B cell (primary cell): ENCODE measurements at regions not wholly inside any gene's neighbourhood (a gene's known extent, or its start where the extent isn't known, plus 50 kb on each side); places are given as distances from the start of the nearest gene placed in this dataset.

Experiments
- ATAC-seq: fragments of 200-7000 bp; cut with Tn5 transposase; one replicate; pipeline ENCODE4 v1.10.0; 2021; ENCODE audit warnings: low read depth, mild to moderate bottlenecking, moderate number of reproducible peaks, moderate library complexity
- CTCF ChIA-PET: fragments of 350-600 bp; sonication (Branson Sonifier 250); formaldehyde crosslinking; loops from one replicate; lab custom pipeline; 2021; ENCODE audit warnings: antibody characterized with exemption, inconsistent platforms; lab: Charles Lee
- POLR2A ChIA-PET: fragments of 350-600 bp; sonication (Branson Sonifier 250); formaldehyde crosslinking; loops from one replicate; lab custom pipeline; 2021; ENCODE audit warnings: antibody characterized with exemption; lab: Charles Lee
- DNase-seq: peaks from one replicate; pipeline ENCODE4 v3.0.0; 2013
- H2AFZ ChIP-seq: 2 replicates; pipeline ENCODE4 v1.6.1; 2012; ENCODE audit warnings: mild to moderate bottlenecking, low read depth, low read length; ENCODE audit not compliant: insufficient read depth, poor library complexity, severe bottlenecking
- H3K27ac ChIP-seq, 2 donors: 1 replicate in 1 of 2; 2 replicates in 1 of 2; pipeline ENCODE4 v1.5.1; 2012 to 2013; ENCODE audit warnings: low read length in 2 of 2, mild to moderate bottlenecking in 2 of 2, moderate library complexity in 1 of 2
- H3K27me3 ChIP-seq, 4 experiments: fragments of 200-600 bp in 1 of 4; sonication (generic) in 1 of 4; replicated peaks in 1 of 4; 1 replicate in 2 of 4; 2 replicates in 2 of 4; pipeline versions ENCODE4 v1.6.1 to v1.7.0; 2013 to 2016; ENCODE audit warnings: low read length in 3 of 4, mild to moderate bottlenecking in 2 of 4, mixed read lengths in 1 of 4, moderate library complexity in 1 of 4; ENCODE audit not compliant: insufficient read depth in 4 of 4, control insufficient read depth in 3 of 4; ENCODE audit errors: control extremely low read depth in 1 of 4
- H3K36me3 ChIP-seq, 2 experiments: replicated peaks in 1 of 2; 1 replicate in 1 of 2; 2 replicates in 1 of 2; pipeline versions ENCODE4 v1.6.1 to v1.7.1; 2013; ENCODE audit warnings: low read length in 1 of 2; ENCODE audit not compliant: insufficient read depth in 2 of 2, control insufficient read depth in 1 of 2; ENCODE audit errors: control extremely low read depth in 1 of 2, extremely low read depth in 1 of 2
- H3K4me1 ChIP-seq, 2 donors: fragments of 200-600 bp in 1 of 2; sonication (generic) in 1 of 2; 1 replicate in 1 of 2; 2 replicates in 1 of 2; pipeline versions ENCODE4 v1.5.1 to v1.6.1; 2013 to 2017; ENCODE audit warnings: low read length in 2 of 2; ENCODE audit not compliant: control insufficient read depth in 2 of 2, insufficient read depth in 2 of 2
- H3K4me2 ChIP-seq: replicated peaks from 2 replicates; pipeline ENCODE3; 2012; ENCODE audit warnings: mild to moderate bottlenecking, low read depth, low read length; ENCODE audit not compliant: poor library complexity, severe bottlenecking
- H3K4me3 ChIP-seq, 5 experiments: fragments of 200-600 bp in 1 of 5; sonication (generic) in 1 of 5; 1 replicate in 3 of 5; 2 replicates in 2 of 5; pipeline versions ENCODE4 v1.5.1 to v1.7.0; 2011 to 2016; ENCODE audit warnings: low read length in 4 of 5, mild to moderate bottlenecking in 4 of 5, low read depth in 2 of 5, control low read depth in 1 of 5, moderate library complexity in 1 of 5; ENCODE audit not compliant: insufficient read depth in 1 of 5; ENCODE audit errors: control extremely low read depth in 1 of 5, extremely low read depth in 1 of 5
- H3K79me2 ChIP-seq: fragments of 200-600 bp; sonication (generic); one replicate; pipeline ENCODE4 v1.6.0; 2016; ENCODE audit warnings: low read length; ENCODE audit not compliant: control insufficient read depth, insufficient read depth
- H3K9ac ChIP-seq: fragments of 200-600 bp; sonication (generic); 2 replicates; pipeline ENCODE4 v1.6.1; 2017; ENCODE audit warnings: mild to moderate bottlenecking, low read length, moderate library complexity
- H3K9me3 ChIP-seq, 3 donors: one replicate each; pipeline versions ENCODE4 v1.6.1 to v1.7.1; 2013; ENCODE audit warnings: low read length in 2 of 3; ENCODE audit not compliant: control insufficient read depth in 2 of 3, insufficient read depth in 1 of 3; ENCODE audit errors: control extremely low read depth in 1 of 3
- H4K20me1 ChIP-seq: 2 replicates; pipeline ENCODE4 v1.6.0; 2012; ENCODE audit warnings: mild to moderate bottlenecking, low read length; ENCODE audit not compliant: insufficient read depth, control insufficient read depth, poor library complexity, severe bottlenecking
- H3K27ac Mint-ChIP-seq: one replicate; pipeline ENCODE4 v1.8.0; 2021; ENCODE audit warnings: mixed read lengths
- H3K27me3 Mint-ChIP-seq: one replicate; pipeline ENCODE4 v1.8.0; 2021; ENCODE audit warnings: mixed read lengths
- H3K4me1 Mint-ChIP-seq: one replicate; pipeline ENCODE4 v1.8.0; 2021; ENCODE audit warnings: mixed read lengths
- H3K4me3 Mint-ChIP-seq: one replicate; pipeline ENCODE4 v1.8.0; 2021; ENCODE audit warnings: mixed read lengths
- H3K9me3 Mint-ChIP-seq: one replicate; pipeline ENCODE4 v1.8.0; 2022; ENCODE audit warnings: mixed read lengths; ENCODE audit not compliant: insufficient read depth
- EZH2 ChIP-seq: IDR thresholded peaks from 2 replicates; pipeline ENCODE4 v1.6.1; 2012; ENCODE audit warnings: borderline replicate concordance, low read depth, mild to moderate bottlenecking, moderate library complexity, low read length; ENCODE audit not compliant: insufficient read depth, poor library complexity, severe bottlenecking
- WGBS: methylation state at CpG from one replicate; pipeline ENCODE4 v1.1.5; 2013; ENCODE audit warnings: missing lambda C conversion rate; ENCODE audit not compliant: insufficient coverage; 5-methylcytosine and 5-hydroxymethylcytosine counted together
- intact Hi-C: fragments of 100-400 bp; cut with micrococcal nuclease; formaldehyde crosslinking; loops from one replicate; pipeline ENCODE4 v1.10.0; 2022
- TF ChIP-seq, protein P1 (sequence below): fragments of 200-600 bp; IDR thresholded peaks from one replicate; pipeline ENCODE4 v1.8.0; 2022; ENCODE audit warnings: antibody characterized with exemption, mild to moderate bottlenecking

DNA sequence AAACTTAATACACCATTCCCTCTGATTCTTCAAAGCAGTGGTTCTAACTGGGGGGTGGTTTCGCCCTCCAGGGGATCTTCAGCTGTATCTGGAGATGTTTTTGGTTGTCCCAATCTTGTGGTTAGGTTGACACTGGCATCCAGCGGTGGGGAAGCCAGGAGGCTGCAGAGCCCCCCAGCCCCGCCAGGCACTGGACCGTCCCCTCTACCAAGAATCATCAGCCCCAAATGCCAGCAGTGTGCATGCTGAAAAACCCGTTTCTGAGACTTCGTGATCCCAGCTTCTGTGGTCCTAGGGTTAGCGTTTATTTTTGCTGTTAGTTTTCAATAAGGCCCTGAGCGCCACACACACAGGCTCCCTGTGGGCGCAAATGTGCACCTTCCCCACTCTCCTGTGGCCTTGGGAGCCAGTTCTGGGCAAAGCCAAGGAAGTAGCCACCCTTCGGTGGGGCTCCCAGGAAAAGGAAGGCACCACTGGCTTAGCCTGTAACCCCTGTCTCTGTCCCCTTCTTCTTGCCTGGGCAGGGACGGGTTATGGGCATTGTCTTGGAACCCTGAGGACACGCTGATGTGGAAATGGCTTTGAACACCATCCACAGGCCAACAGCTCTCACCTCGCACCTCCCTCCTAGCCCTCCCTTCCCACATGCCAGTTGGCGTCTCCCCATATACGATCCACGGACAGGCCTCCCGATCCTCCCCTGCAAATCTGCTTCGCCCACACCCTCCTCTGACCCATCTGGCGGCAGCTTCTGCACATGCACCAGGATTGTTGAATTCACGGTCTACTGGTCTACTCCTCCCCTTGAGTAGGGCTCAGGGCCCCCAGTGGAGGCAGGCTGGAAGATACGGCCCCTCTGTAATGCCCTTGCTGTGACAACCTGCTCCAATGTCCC is 71.4 kb upstream of the CCND1 start:
- no peaks in the 10 kb centered on the region for H3K4me1 Mint-ChIP-seq
- CTCF ChIA-PET, result no interaction called here
- ATAC-seq (no peak), DNase-seq (no peak)
- Histone ChIP-seq H3K9ac (no peak overlapping the region), H3K4me2 (no peak overlapping the region), H2AFZ (no peak overlapping the region), H4K20me1 (no peaks in the 10 kb centered on the region), H3K79me2 (no peaks in the 10 kb centered on the region), H3K4me1 (no peaks in the 10 kb centered on the region), H3K4me3 (no peak overlapping the region), H3K27ac (no peak overlapping the region), H3K36me3 (no peaks in the 10 kb centered on the region), H3K27me3 (peaks cover 0 to 6% (median 0%) of the 10 kb centered on the region in 4 experiments), H3K9me3 (no peaks in the 10 kb centered on the region)
- WGBS, result 92% methylated on average over 19 of the region's 21 CpGs
- H3K9me3 Mint-ChIP-seq, result peaks cover 7% of the 10 kb centered on the region
- H3K27me3 Mint-ChIP-seq, result peaks cover 11% of the 10 kb centered on the region
- TF ChIP-seq, protein P1, sequence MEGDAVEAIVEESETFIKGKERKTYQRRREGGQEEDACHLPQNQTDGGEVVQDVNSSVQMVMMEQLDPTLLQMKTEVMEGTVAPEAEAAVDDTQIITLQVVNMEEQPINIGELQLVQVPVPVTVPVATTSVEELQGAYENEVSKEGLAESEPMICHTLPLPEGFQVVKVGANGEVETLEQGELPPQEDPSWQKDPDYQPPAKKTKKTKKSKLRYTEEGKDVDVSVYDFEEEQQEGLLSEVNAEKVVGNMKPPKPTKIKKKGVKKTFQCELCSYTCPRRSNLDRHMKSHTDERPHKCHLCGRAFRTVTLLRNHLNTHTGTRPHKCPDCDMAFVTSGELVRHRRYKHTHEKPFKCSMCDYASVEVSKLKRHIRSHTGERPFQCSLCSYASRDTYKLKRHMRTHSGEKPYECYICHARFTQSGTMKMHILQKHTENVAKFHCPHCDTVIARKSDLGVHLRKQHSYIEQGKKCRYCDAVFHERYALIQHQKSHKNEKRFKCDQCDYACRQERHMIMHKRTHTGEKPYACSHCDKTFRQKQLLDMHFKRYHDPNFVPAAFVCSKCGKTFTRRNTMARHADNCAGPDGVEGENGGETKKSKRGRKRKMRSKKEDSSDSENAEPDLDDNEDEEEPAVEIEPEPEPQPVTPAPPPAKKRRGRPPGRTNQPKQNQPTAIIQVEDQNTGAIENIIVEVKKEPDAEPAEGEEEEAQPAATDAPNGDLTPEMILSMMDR, result no peak
- no peak for TF ChIP-seq EZH2
- H3K27ac Mint-ChIP-seq, result no peak overlapping the region
- intact Hi-C loops, result no loop called here
- POLR2A ChIA-PET, result no interaction called here
- no peak overlapping the region for H3K4me3 Mint-ChIP-seq

DNA sequence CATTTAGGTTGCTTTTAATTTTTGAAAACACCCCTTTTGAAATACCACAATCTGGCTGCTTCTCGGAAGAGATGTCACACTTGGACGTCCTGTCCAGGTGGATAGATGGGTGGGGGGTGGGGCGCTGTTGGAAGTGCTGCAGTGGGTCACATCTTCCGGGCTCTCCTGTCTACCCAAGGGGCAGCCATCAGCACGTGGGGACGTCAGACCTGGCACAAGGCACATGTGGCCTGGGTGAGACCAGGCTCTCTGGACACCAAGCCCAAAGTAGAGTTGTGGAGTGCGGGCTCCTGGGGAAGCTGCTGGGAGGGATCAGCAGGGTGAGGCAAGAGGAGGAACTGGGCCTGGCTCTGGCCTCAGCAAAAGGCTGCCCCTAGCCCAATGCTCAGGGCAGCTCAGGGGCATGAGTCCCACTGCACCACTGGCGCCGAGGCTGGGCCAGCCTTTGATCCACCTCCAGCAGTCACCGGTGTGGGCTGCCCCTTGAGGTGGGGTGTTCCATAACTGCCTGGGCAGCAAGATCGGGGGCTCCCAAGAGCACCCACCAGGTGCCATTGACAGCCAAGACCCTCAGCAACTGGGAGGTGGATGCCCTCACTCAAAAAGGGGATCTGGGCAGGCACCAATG is 68.6 kb upstream of the CCND1 start:
- no peak for ATAC-seq
- no peak for DNase-seq
- H3K27me3 Mint-ChIP-seq, result peaks cover 29% of the 10 kb centered on the region
- H3K9me3 ChIP-seq, result no peaks in the 10 kb centered on the region
- H4K20me1 ChIP-seq, result no peaks in the 10 kb centered on the region
- WGBS, result 97% methylated on average over 10 of the region's 11 CpGs
- no peak overlapping the region for H2AFZ ChIP-seq
- intact Hi-C loops, result no loop called here
- no peaks in the 10 kb centered on the region for H3K9me3 Mint-ChIP-seq
- H3K79me2 ChIP-seq, result no peaks in the 10 kb centered on the region
- no peak for TF ChIP-seq EZH2
- TF ChIP-seq, protein P1, result no peak
- H3K27ac Mint-ChIP-seq, result no peak overlapping the region
- H3K4me1 Mint-ChIP-seq, result no peaks in the 10 kb centered on the region
- no peak overlapping the region for H3K4me3 ChIP-seq
- CTCF ChIA-PET, result no interaction called here
- no peak overlapping the region for H3K4me3 Mint-ChIP-seq
- H3K4me1 ChIP-seq, result no peaks in the 10 kb centered on the region
- no peaks in the 10 kb centered on the region for H3K36me3 ChIP-seq
- POLR2A ChIA-PET, result no interaction called here
- no peak overlapping the region for H3K9ac ChIP-seq
- H3K27ac ChIP-seq, result no peak overlapping the region
- H3K27me3 ChIP-seq, result peaks cover 0 to 18% (median 6%) of the 10 kb centered on the region in 4 experiments
- no peak overlapping the region for H3K4me2 ChIP-seq
